ENCODE measurements at regions not wholly inside any gene's neighbourhood (a gene's known extent, or its start where the extent isn't known, plus 50 kb on each side); places are given as distances from the start of the nearest gene placed in this dataset.

DNA sequence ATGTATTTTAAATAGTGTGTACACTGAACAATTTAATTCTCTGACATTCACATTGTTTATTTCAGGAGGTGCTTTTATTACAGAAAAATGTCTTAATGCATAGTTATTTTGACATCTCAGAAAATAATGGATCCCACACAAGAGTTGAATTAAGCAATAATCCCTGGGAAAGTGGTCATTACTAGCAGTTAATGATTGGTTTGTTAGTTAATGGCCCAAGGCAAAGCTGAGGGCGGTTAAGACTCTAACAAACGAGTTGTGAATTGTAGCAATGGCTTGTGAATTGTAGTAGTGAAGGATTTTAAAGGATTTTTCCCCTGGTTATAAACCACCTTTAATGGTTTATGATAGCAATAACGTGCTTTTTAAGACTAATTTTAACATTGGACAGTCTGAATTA is 1316.0 kb upstream of the GJE1 start:
- no peaks in the 10 kb centered on the region for H3K27me3 Mint-ChIP-seq
- H3K4me3 ChIP-seq (ENCODE audit: low read depth, low read length), result no peak overlapping the region
- H3K4me1 ChIP-seq (ENCODE audit: control insufficient read depth, insufficient read depth, low read length, poor library complexity, severe bottlenecking), result no peaks in the 10 kb centered on the region
- H3K36me3 ChIP-seq (ENCODE audit: control insufficient read depth, insufficient read depth, low read length), result no peaks in the 10 kb centered on the region
- DNase-seq (no peak), ATAC-seq (ENCODE audit: low read depth in 2 of 2) (no peak)
- no peaks in the 10 kb centered on the region for H3K36me3 Mint-ChIP-seq
- H3K9me3 Mint-ChIP-seq, result peaks cover 0 to 1% (median 0%) of the 10 kb centered on the region in 7 donors
- no peaks in the 10 kb centered on the region for H3K9me3 ChIP-seq (ENCODE audit: control insufficient read depth in 2 of 2, low read length in 2 of 2)
- no peaks in the 10 kb centered on the region for H3K4me1 Mint-ChIP-seq
- H3K4me3 Mint-ChIP-seq, result no peak overlapping the region
- H3K27ac Mint-ChIP-seq, result no peak overlapping the region
- no peaks in the 10 kb centered on the region for H3K27me3 ChIP-seq (ENCODE audit: control insufficient read depth, insufficient read depth, low read length)
- H3K27ac ChIP-seq (ENCODE audit: insufficient read depth, low read length, poor library complexity, severe bottlenecking), result no peak overlapping the region

DNA sequence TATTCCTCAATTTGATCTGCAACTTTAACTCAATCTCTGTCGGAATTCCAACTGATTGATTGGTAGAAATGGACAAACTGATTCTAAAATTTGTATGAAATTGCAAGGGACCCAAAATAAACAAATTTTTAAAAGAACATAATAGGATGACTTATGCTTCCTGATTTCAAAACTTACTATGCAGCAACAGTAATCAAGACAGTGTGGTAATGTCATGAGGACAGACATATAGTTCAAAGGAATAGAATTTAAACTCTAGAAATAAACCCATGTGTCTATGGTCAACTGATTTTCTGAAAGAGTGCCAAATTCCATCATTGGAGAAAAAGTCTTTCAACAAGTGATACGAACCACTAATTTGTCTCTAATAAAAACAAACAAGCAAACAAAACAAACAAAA is 1320.1 kb upstream of the GJE1 start:
- ATAC-seq (ENCODE audit: low read depth in 2 of 2) (no peak), DNase-seq (no peak)
- H3K27ac Mint-ChIP-seq, result no peak overlapping the region
- Histone ChIP-seq H3K27ac (ENCODE audit: insufficient read depth, low read length, poor library complexity, severe bottlenecking) (no peak overlapping the region), H3K27me3 (ENCODE audit: control insufficient read depth, insufficient read depth, low read length) (no peaks in the 10 kb centered on the region), H3K36me3 (ENCODE audit: control insufficient read depth, insufficient read depth, low read length) (no peaks in the 10 kb centered on the region), H3K4me3 (ENCODE audit: low read depth, low read length) (no peak overlapping the region), H3K4me1 (ENCODE audit: control insufficient read depth, insufficient read depth, low read length, poor library complexity, severe bottlenecking) (no peaks in the 10 kb centered on the region), H3K9me3 (ENCODE audit: control insufficient read depth in 2 of 2, low read length in 2 of 2) (no peaks in the 10 kb centered on the region)
- H3K27me3 Mint-ChIP-seq, result no peaks in the 10 kb centered on the region
- H3K36me3 Mint-ChIP-seq, result no peaks in the 10 kb centered on the region
- no peaks in the 10 kb centered on the region for H3K4me1 Mint-ChIP-seq
- H3K4me3 Mint-ChIP-seq, result no peak overlapping the region
- peaks cover 0 to 6% (median 0%) of the 10 kb centered on the region in 7 donors for H3K9me3 Mint-ChIP-seq

- H3K27me3 Mint-ChIP-seq, result no peaks in the 10 kb centered on the region
- H3K4me1 ChIP-seq (ENCODE audit: control insufficient read depth, insufficient read depth, low read length, poor library complexity, severe bottlenecking), result no peaks in the 10 kb centered on the region
- H3K27ac Mint-ChIP-seq, result no peak overlapping the region
- H3K36me3 ChIP-seq (ENCODE audit: control insufficient read depth, insufficient read depth, low read length), result no peaks in the 10 kb centered on the region
- H3K27me3 ChIP-seq (ENCODE audit: control insufficient read depth, insufficient read depth, low read length), result no peaks in the 10 kb centered on the region
- no peak overlapping the region for H3K4me3 Mint-ChIP-seq
- H3K4me1 Mint-ChIP-seq, result no peaks in the 10 kb centered on the region
- H3K9me3 Mint-ChIP-seq, result peaks cover 0 to 6% (median 0%) of the 10 kb centered on the region in 7 donors
- no peak overlapping the region for H3K4me3 ChIP-seq (ENCODE audit: low read depth, low read length)
- no peak overlapping the region for H3K27ac ChIP-seq (ENCODE audit: insufficient read depth, low read length, poor library complexity, severe bottlenecking)
- no peak for DNase-seq
- ATAC-seq (ENCODE audit: low read depth in 2 of 2), result no peak
- no peaks in the 10 kb centered on the region for H3K36me3 Mint-ChIP-seq
- H3K9me3 ChIP-seq (ENCODE audit: control insufficient read depth in 2 of 2, low read length in 2 of 2), result no peaks in the 10 kb centered on the region
Measured at GRCh38 chr6:140811642-140812041, 1321.1 kb upstream of the GJE1 start.

GRCh38 chr6:140809694-140810101 is 1323.0 kb upstream of the GJE1 start:
- H3K27ac ChIP-seq (ENCODE audit: insufficient read depth, low read length, poor library complexity, severe bottlenecking), result no peak overlapping the region
- Mint-ChIP-seq H3K4me3 (no peak overlapping the region), H3K27ac (no peak overlapping the region), H3K27me3 (no peaks in the 10 kb centered on the region), H3K4me1 (no peaks in the 10 kb centered on the region), H3K9me3 (peaks cover 0 to 6% (median 0%) of the 10 kb centered on the region in 7 donors), H3K36me3 (no peaks in the 10 kb centered on the region)
- no peaks in the 10 kb centered on the region for H3K27me3 ChIP-seq (ENCODE audit: control insufficient read depth, insufficient read depth, low read length)
- DNase-seq, result peak in 1 of 3 donors; percentile 0
- no peak for ATAC-seq (ENCODE audit: low read depth in 2 of 2)
- H3K9me3 ChIP-seq (ENCODE audit: control insufficient read depth in 2 of 2, low read length in 2 of 2), result no peaks in the 10 kb centered on the region
- H3K36me3 ChIP-seq (ENCODE audit: control insufficient read depth, insufficient read depth, low read length), result no peaks in the 10 kb centered on the region
- no peak overlapping the region for H3K4me3 ChIP-seq (ENCODE audit: low read depth, low read length)
- H3K4me1 ChIP-seq (ENCODE audit: control insufficient read depth, insufficient read depth, low read length, poor library complexity, severe bottlenecking), result no peaks in the 10 kb centered on the region

GRCh38 chr6:140806431-140806830 is 1326.3 kb upstream of the GJE1 start:
- H3K27me3 ChIP-seq (ENCODE audit: control insufficient read depth, insufficient read depth, low read length), result no peaks in the 10 kb centered on the region

DNA sequence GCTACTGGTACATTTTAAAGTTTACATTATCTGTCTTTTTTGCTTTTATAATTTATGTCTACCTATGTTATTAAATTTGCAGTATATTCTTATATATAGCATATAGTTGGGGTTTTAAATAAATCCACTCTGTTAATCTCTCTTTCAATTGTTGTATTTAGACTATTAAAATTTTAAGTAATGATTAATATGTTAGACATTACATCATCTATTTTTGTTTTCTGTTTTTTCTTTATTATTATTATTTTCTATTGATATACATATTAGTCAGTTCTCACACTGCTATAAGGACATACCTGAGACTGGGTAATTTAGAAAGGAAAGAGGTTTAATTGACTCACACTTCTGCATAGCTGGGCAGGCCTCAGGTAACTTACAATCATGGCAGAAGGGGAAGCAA is 1338.2 kb upstream of the GJE1 start:
- DNase-seq (no peak), ATAC-seq (ENCODE audit: low read depth in 2 of 2) (no peak)
- Histone ChIP-seq H3K9me3 (ENCODE audit: control insufficient read depth in 2 of 2, low read length in 2 of 2) (no peaks in the 10 kb centered on the region), H3K27me3 (ENCODE audit: control insufficient read depth, insufficient read depth, low read length) (no peaks in the 10 kb centered on the region), H3K36me3 (ENCODE audit: control insufficient read depth, insufficient read depth, low read length) (no peaks in the 10 kb centered on the region), H3K27ac (ENCODE audit: insufficient read depth, low read length, poor library complexity, severe bottlenecking) (no peak overlapping the region), H3K4me3 (ENCODE audit: low read depth, low read length) (no peak overlapping the region), H3K4me1 (ENCODE audit: control insufficient read depth, insufficient read depth, low read length, poor library complexity, severe bottlenecking) (no peaks in the 10 kb centered on the region)
- no peaks in the 10 kb centered on the region for H3K36me3 Mint-ChIP-seq
- no peaks in the 10 kb centered on the region for H3K27me3 Mint-ChIP-seq
- no peaks in the 10 kb centered on the region for H3K4me1 Mint-ChIP-seq
- H3K27ac Mint-ChIP-seq, result no peak overlapping the region
- H3K4me3 Mint-ChIP-seq, result no peak overlapping the region
- H3K9me3 Mint-ChIP-seq, result peaks cover 0 to 6% (median 0%) of the 10 kb centered on the region in 7 donors

More at GRCh38 chr6:140806431-140806830, 1326.3 kb upstream of the GJE1 start:
- Histone ChIP-seq H3K4me1 (ENCODE audit: control insufficient read depth, insufficient read depth, low read length, poor library complexity, severe bottlenecking) (no peaks in the 10 kb centered on the region), H3K27ac (ENCODE audit: insufficient read depth, low read length, poor library complexity, severe bottlenecking) (no peak overlapping the region), H3K9me3 (ENCODE audit: control insufficient read depth in 2 of 2, low read length in 2 of 2) (no peaks in the 10 kb centered on the region), H3K4me3 (ENCODE audit: low read depth, low read length) (no peak overlapping the region), H3K36me3 (ENCODE audit: control insufficient read depth, insufficient read depth, low read length) (no peaks in the 10 kb centered on the region)
- no peaks in the 10 kb centered on the region for H3K36me3 Mint-ChIP-seq
- peaks cover 0 to 6% (median 0%) of the 10 kb centered on the region in 7 donors for H3K9me3 Mint-ChIP-seq
- no peak overlapping the region for H3K4me3 Mint-ChIP-seq
- no peaks in the 10 kb centered on the region for H3K27me3 Mint-ChIP-seq
- ATAC-seq (ENCODE audit: low read depth in 2 of 2) (no peak), DNase-seq (no peak)
- H3K4me1 Mint-ChIP-seq, result no peaks in the 10 kb centered on the region
- no peak overlapping the region for H3K27ac Mint-ChIP-seq

DNA sequence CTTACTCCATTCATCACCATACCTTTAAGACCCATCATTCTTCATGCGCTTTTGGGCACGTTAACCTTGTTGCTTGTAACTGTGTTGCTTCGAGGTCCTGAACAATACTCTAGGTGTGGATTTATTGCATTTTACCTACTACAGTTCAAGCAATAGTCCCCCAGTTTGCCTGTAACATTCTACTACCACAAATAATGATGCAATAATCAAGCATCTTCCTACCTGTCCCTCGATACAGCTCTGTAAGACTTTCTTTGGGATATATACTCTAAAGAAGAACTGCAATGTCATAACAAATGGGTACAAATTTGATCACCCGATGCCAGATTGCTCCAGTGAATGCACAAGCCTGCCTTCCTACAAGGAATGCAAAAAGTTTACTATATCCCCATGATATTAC is 1342.6 kb upstream of the GJE1 start:
- no peaks in the 10 kb centered on the region for H3K27me3 Mint-ChIP-seq
- DNase-seq (no peak), ATAC-seq (ENCODE audit: low read depth in 2 of 2) (no peak)
- no peaks in the 10 kb centered on the region for H3K9me3 ChIP-seq (ENCODE audit: control insufficient read depth in 2 of 2, low read length in 2 of 2)
- no peak overlapping the region for H3K4me3 Mint-ChIP-seq
- no peaks in the 10 kb centered on the region for H3K4me1 Mint-ChIP-seq
- H3K4me3 ChIP-seq (ENCODE audit: low read depth, low read length), result no peak overlapping the region
- peaks cover 0 to 3% (median 0%) of the 10 kb centered on the region in 7 donors for H3K9me3 Mint-ChIP-seq
- H3K27ac ChIP-seq (ENCODE audit: insufficient read depth, low read length, poor library complexity, severe bottlenecking), result no peak overlapping the region
- H3K27me3 ChIP-seq (ENCODE audit: control insufficient read depth, insufficient read depth, low read length), result no peaks in the 10 kb centered on the region
- H3K36me3 Mint-ChIP-seq, result no peaks in the 10 kb centered on the region
- no peaks in the 10 kb centered on the region for H3K36me3 ChIP-seq (ENCODE audit: control insufficient read depth, insufficient read depth, low read length)
- H3K4me1 ChIP-seq (ENCODE audit: control insufficient read depth, insufficient read depth, low read length, poor library complexity, severe bottlenecking), result no peaks in the 10 kb centered on the region
- H3K27ac Mint-ChIP-seq, result no peak overlapping the region

- no peak for DNase-seq
- no peak overlapping the region for H3K27ac Mint-ChIP-seq
- Histone ChIP-seq H3K27ac (ENCODE audit: insufficient read depth, low read length, poor library complexity, severe bottlenecking) (no peak overlapping the region), H3K36me3 (ENCODE audit: control insufficient read depth, insufficient read depth, low read length) (no peaks in the 10 kb centered on the region), H3K4me3 (ENCODE audit: low read depth, low read length) (no peak overlapping the region), H3K27me3 (ENCODE audit: control insufficient read depth, insufficient read depth, low read length) (no peaks in the 10 kb centered on the region), H3K4me1 (ENCODE audit: control insufficient read depth, insufficient read depth, low read length, poor library complexity, severe bottlenecking) (no peaks in the 10 kb centered on the region), H3K9me3 (ENCODE audit: control insufficient read depth in 2 of 2, low read length in 2 of 2) (no peaks in the 10 kb centered on the region)
- no peaks in the 10 kb centered on the region for H3K4me1 Mint-ChIP-seq
- H3K27me3 Mint-ChIP-seq, result no peaks in the 10 kb centered on the region
- no peaks in the 10 kb centered on the region for H3K36me3 Mint-ChIP-seq
- ATAC-seq (ENCODE audit: low read depth in 2 of 2), result no peak
- H3K9me3 Mint-ChIP-seq, result peaks cover 0 to 3% (median 0%) of the 10 kb centered on the region in 7 donors
- no peak overlapping the region for H3K4me3 Mint-ChIP-seq
Measured at GRCh38 chr6:140789466-140789865, 1343.3 kb upstream of the GJE1 start.

Measured in CD4-positive, CD25-positive, alpha-beta regulatory T cell (primary cell).